Esophagus squamous epithelium (tissue), 4 donors: ENCODE measurements at regions not wholly inside any gene's neighbourhood (a gene's known extent, or its start where the extent isn't known, plus 50 kb on each side); places are given as distances from the start of the nearest gene placed in this dataset.

Experiments
- POLR2A ChIP-seq, 4 donors: fragments of 450-650 bp; IDR thresholded peaks; one replicate each; pipeline ENCODE4 v1.6.1; 2017; ENCODE audit warnings: antibody characterized with exemption in 4 of 4, mild to moderate bottlenecking in 4 of 4, moderate library complexity in 3 of 4
- TF ChIP-seq, protein P1 (sequence below), 6 experiments: fragments of 450-650 bp in 4 of 6; fragments of 200-600 bp in 2 of 6; sonication (generic) in 2 of 6; IDR thresholded peaks; one replicate each; pipeline ENCODE4 v1.5.1; 2016 to 2019; ENCODE audit warnings: antibody characterized with exemption in 6 of 6, mild to moderate bottlenecking in 4 of 6, moderate library complexity in 4 of 6

DNA sequence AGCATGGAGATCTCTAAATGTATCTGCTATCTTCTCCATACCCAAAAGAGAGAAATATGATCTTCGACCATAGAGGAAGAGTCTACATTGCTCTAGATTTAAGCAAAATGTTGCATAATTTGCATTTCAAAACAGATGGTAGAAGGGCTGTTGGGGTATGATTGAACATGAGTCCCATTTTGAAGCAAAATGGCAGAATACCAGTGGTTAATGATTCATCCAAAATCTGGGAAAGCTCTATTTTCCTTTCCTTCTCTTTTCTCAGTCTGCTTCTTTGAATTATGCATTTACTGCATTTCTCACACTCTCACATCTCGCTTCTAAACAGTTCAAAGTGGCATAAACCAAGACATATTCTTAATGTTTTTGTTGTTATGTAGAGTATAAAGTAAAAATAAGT, 178.5 kb downstream of the MACC1 start:
- TF ChIP-seq, protein P1, sequence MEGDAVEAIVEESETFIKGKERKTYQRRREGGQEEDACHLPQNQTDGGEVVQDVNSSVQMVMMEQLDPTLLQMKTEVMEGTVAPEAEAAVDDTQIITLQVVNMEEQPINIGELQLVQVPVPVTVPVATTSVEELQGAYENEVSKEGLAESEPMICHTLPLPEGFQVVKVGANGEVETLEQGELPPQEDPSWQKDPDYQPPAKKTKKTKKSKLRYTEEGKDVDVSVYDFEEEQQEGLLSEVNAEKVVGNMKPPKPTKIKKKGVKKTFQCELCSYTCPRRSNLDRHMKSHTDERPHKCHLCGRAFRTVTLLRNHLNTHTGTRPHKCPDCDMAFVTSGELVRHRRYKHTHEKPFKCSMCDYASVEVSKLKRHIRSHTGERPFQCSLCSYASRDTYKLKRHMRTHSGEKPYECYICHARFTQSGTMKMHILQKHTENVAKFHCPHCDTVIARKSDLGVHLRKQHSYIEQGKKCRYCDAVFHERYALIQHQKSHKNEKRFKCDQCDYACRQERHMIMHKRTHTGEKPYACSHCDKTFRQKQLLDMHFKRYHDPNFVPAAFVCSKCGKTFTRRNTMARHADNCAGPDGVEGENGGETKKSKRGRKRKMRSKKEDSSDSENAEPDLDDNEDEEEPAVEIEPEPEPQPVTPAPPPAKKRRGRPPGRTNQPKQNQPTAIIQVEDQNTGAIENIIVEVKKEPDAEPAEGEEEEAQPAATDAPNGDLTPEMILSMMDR (IDR thresholded peaks at IDR 0.05) = no peak
- no peak for TF ChIP-seq POLR2A (IDR thresholded peaks at IDR 0.05)
